Mucosa of descending colon (tissue), 3 donors: ENCODE measurements at regions not wholly inside any gene's neighbourhood (a gene's known extent, or its start where the extent isn't known, plus 50 kb on each side); places are given as distances from the start of the nearest gene placed in this dataset.

Source experiments
- ATAC-seq: fragments of 200-7000 bp; cut with Tn5 transposase; one replicate; pipeline ENCODE4 v1.9.1; 2020; ENCODE audit warnings: mild to moderate bottlenecking, moderate library complexity
- DNase-seq, 3 donors: peaks; one replicate each; pipeline ENCODE4 v3.0.0-alpha.2; 2020
- H3K36me3 ChIP-seq: fragments of 200-600 bp; one replicate; pipeline ENCODE4 v1.8.0; 2021; ENCODE audit warnings: low read depth, mild to moderate bottlenecking
- H3K4me1 ChIP-seq: fragments of 200-600 bp; one replicate; pipeline ENCODE4 v1.8.0; 2021; ENCODE audit warnings: low read depth, mild to moderate bottlenecking
- H3K4me3 ChIP-seq: fragments of 200-600 bp; one replicate; pipeline ENCODE4 v1.8.0; 2021; ENCODE audit warnings: mild to moderate bottlenecking
- H3K9me3 ChIP-seq: fragments of 200-600 bp; one replicate; pipeline ENCODE4 v1.8.0; 2021; ENCODE audit warnings: mild to moderate bottlenecking
- intact Hi-C, 2 donors: fragments of 100-400 bp; cut with DNase I in 1 of 2; cut with micrococcal nuclease in 1 of 2; formaldehyde crosslinking; loops; one replicate each; pipeline versions ENCODE4 v1.11.0 to v1.11.1; 2022; cut with DNase I, micrococcal nuclease
- TF ChIP-seq, protein P1 (sequence below): fragments of 200-600 bp; IDR thresholded peaks from one replicate; pipeline ENCODE4 v1.8.0; 2022; ENCODE audit warnings: antibody characterized with exemption, mild to moderate bottlenecking
- donor health status: DM: no; HTN: no; CAD: no; lungs with moderate emphysema.
- donor health status: DM: no; HTN: no; CAD: no.
- donor health status: DM: no; HTN: yes; CAD: no.

GRCh38 chr9:22893196-22893843, 446.7 kb downstream of the DMRTA1 start:
- TF ChIP-seq, protein P1, sequence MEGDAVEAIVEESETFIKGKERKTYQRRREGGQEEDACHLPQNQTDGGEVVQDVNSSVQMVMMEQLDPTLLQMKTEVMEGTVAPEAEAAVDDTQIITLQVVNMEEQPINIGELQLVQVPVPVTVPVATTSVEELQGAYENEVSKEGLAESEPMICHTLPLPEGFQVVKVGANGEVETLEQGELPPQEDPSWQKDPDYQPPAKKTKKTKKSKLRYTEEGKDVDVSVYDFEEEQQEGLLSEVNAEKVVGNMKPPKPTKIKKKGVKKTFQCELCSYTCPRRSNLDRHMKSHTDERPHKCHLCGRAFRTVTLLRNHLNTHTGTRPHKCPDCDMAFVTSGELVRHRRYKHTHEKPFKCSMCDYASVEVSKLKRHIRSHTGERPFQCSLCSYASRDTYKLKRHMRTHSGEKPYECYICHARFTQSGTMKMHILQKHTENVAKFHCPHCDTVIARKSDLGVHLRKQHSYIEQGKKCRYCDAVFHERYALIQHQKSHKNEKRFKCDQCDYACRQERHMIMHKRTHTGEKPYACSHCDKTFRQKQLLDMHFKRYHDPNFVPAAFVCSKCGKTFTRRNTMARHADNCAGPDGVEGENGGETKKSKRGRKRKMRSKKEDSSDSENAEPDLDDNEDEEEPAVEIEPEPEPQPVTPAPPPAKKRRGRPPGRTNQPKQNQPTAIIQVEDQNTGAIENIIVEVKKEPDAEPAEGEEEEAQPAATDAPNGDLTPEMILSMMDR, result no peak
- DNase-seq, result peak in 1 of 3 donors; percentile 28
- no peaks in the 10 kb centered on the region for H3K9me3 ChIP-seq
- ATAC-seq, result peak; percentile 71
- intact Hi-C loops, result no loop called here
- H3K4me3 ChIP-seq, result no peak overlapping the region
- peaks cover 7% of the 10 kb centered on the region for H3K4me1 ChIP-seq
- no peaks in the 10 kb centered on the region for H3K36me3 ChIP-seq

DNA sequence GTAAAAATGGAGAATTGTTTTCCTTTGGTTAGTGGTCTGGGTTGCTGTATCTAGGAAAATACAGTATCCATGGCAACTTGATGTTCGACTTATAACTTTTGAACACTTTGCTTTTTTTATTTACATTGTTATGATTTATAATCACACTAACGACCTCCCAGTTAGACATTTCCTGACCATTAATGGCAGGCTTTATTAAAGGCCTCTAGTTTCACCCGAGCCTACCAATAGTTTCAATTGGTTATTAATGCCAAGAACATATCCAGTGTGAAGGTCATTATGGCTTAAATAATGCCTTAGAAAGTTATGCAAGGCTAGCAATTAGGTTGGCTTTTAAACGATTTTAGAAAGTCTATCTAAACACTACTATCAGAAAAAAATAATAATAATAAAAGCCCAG, 452.0 kb downstream of the DMRTA1 start:
- Histone ChIP-seq H3K4me3 (no peak overlapping the region), H3K4me1 (no peaks in the 10 kb centered on the region), H3K36me3 (no peaks in the 10 kb centered on the region), H3K9me3 (no peaks in the 10 kb centered on the region)
- intact Hi-C loops, result no loop called here
- ATAC-seq, result no peak
- no peak for DNase-seq
- TF ChIP-seq, protein P1, result no peak

GRCh38 chr9:22911632-22912031, 465.0 kb downstream of the DMRTA1 start:
- Histone ChIP-seq H3K4me3 (no peak overlapping the region), H3K9me3 (no peaks in the 10 kb centered on the region), H3K36me3 (no peaks in the 10 kb centered on the region), H3K4me1 (no peaks in the 10 kb centered on the region)
- TF ChIP-seq, protein P1, result no peak
- no peak for ATAC-seq
- no peak for DNase-seq
- intact Hi-C loops, result no loop called here

DNA sequence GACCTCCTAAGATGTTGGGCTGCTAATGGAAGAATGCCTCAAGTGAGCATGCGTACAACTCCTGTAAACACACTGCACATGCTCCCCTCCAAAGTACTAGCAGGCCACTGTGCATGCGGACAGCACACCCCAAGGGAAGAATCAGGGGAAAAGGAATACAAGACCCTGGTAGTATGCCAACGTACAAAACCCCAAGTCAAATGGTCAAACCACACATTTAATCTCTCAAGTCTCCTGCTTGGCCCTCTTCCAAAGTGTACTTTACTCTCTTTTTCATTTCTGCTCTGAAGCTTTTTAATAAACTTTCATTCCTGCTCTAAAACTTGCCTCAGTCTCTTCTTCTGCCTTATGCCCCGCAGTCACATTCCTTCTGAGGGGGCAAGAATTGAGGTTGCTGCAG, 466.4 kb downstream of the DMRTA1 start:
- no peak for DNase-seq
- H3K36me3 ChIP-seq, result no peaks in the 10 kb centered on the region
- no peaks in the 10 kb centered on the region for H3K9me3 ChIP-seq
- H3K4me3 ChIP-seq, result no peak overlapping the region
- TF ChIP-seq, protein P1, result no peak
- no peak for ATAC-seq
- intact Hi-C loops, result no loop called here
- H3K4me1 ChIP-seq, result no peaks in the 10 kb centered on the region

DNA sequence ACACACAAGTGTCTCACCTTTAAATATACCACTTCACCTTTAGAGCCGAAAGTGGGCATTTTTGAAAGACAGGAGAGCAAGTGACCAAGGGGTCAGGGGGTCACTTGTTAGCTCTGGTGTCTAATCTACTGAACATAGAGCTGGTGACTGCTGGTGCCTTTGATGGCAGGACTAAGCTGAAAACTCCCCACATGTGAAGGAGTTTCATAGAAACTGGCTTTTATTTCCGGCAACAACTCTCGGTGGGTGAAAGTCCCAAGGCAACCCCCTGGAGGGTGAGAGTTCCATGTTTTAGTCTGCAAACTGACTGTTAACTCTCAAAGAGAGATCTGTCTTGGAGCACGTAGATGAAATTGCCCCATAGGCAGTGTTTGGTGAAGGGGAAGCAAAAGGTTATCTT, 466.9 kb downstream of the DMRTA1 start:
- intact Hi-C loops, result no loop called here
- Histone ChIP-seq H3K4me1 (no peaks in the 10 kb centered on the region), H3K4me3 (no peak overlapping the region), H3K36me3 (no peaks in the 10 kb centered on the region), H3K9me3 (no peaks in the 10 kb centered on the region)
- TF ChIP-seq, protein P1, result no peak
- no peak for ATAC-seq
- no peak for DNase-seq

DNA sequence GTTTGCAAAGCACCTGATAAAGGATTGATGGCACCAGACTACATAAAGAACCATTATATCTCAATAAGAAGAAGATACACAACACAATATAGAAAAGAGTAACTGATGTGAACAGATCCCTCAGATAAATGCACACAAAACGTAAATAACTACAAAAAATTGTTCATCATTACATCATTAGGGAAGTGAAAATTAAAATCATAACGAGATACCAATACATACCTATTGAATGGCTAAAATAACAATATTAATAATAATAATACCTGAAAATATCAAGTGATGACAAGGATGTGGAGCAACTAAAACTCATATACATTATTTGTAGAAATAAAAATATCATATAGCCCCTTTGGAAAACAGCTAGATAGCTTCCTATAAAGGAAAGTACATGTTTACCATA, 469.5 kb downstream of the DMRTA1 start:
- Histone ChIP-seq H3K4me3 (no peak overlapping the region), H3K9me3 (no peaks in the 10 kb centered on the region), H3K36me3 (no peaks in the 10 kb centered on the region), H3K4me1 (no peaks in the 10 kb centered on the region)
- TF ChIP-seq, protein P1, result no peak
- DNase-seq, result no peak
- no peak for ATAC-seq
- intact Hi-C loops, result no loop called here
